H9 (cell line): ENCODE measurements at regions not wholly inside any gene's neighbourhood (a gene's known extent, or its start where the extent isn't known, plus 50 kb on each side); places are given as distances from the start of the nearest gene placed in this dataset.

ENCODE experiments used
- DNase-seq: peaks from one replicate; pipeline ENCODE4 v3.0.0-alpha.2; 2017
- H2AFZ ChIP-seq: one replicate; pipeline ENCODE4 v1.6.1; 2013; ENCODE audit warnings: mild to moderate bottlenecking, low read length, control low read depth, moderate library complexity
- H2AK5ac ChIP-seq: 2 replicates; pipeline ENCODE4 v1.6.1; 2013; ENCODE audit warnings: low read length, control low read depth, mixed read lengths; ENCODE audit not compliant: insufficient read length
- H2BK120ac ChIP-seq: one replicate; pipeline ENCODE4 v1.6.1; 2013; ENCODE audit warnings: low read depth, mild to moderate bottlenecking, low read length, control low read depth, inconsistent platforms; ENCODE audit not compliant: poor library complexity, severe bottlenecking
- H2BK12ac ChIP-seq: 2 replicates; pipeline ENCODE4 v1.6.1; 2013; ENCODE audit warnings: low read length, control low read depth, mixed read lengths, low read depth; ENCODE audit not compliant: insufficient read length
- H2BK15ac ChIP-seq: 2 replicates; pipeline ENCODE4 v1.6.1; 2013; ENCODE audit warnings: low read depth, low read length, control low read depth
- H2BK20ac ChIP-seq: one replicate; pipeline ENCODE4 v1.6.1; 2013; ENCODE audit warnings: low read depth, mild to moderate bottlenecking, low read length, control low read depth, inconsistent platforms; ENCODE audit not compliant: poor library complexity, severe bottlenecking
- H2BK5ac ChIP-seq: 2 replicates; pipeline ENCODE4 v1.6.1; 2013; ENCODE audit warnings: low read length, control low read depth, mixed read lengths; ENCODE audit not compliant: insufficient read length
- H3K14ac ChIP-seq: 2 replicates; pipeline ENCODE4 v1.6.1; 2013; ENCODE audit warnings: low read length, control low read depth; ENCODE audit not compliant: insufficient read depth
- H3K18ac ChIP-seq: 2 replicates; pipeline ENCODE4 v1.6.1; 2013; ENCODE audit warnings: low read depth, mild to moderate bottlenecking, mixed read lengths, low read length, control low read depth; ENCODE audit not compliant: insufficient read length
- H3K23ac ChIP-seq: 2 replicates; pipeline ENCODE4 v1.6.1; 2013; ENCODE audit warnings: low read length, control low read depth, mixed read lengths, low read depth; ENCODE audit not compliant: insufficient read length
- H3K23me2 ChIP-seq: 2 replicates; pipeline ENCODE4 v1.6.1; 2013; ENCODE audit warnings: low read depth, mild to moderate bottlenecking, mixed read lengths, low read length, control low read depth; ENCODE audit not compliant: insufficient read length, poor library complexity, severe bottlenecking
- H3K27ac ChIP-seq: 2 replicates; pipeline ENCODE4 v1.5.1; 2013; ENCODE audit warnings: low read length, control low read depth, mixed read lengths, low read depth; ENCODE audit not compliant: insufficient read length
- H3K27me3 ChIP-seq: 2 replicates; pipeline ENCODE4 v1.6.1; 2013; ENCODE audit warnings: low read length, control low read depth, inconsistent platforms; ENCODE audit not compliant: insufficient read depth
- H3K4ac ChIP-seq: 2 replicates; pipeline ENCODE4 v1.6.1; 2013; ENCODE audit warnings: low read depth, mild to moderate bottlenecking, control low read depth, inconsistent platforms, low read length, moderate library complexity
- H3K4me1 ChIP-seq: 2 replicates; pipeline ENCODE4 v1.6.1; 2013; ENCODE audit warnings: low read length, control low read depth, inconsistent platforms; ENCODE audit not compliant: insufficient read depth
- H3K4me2 ChIP-seq: 2 replicates; pipeline ENCODE4 v1.6.1; 2013; ENCODE audit warnings: low read length, control low read depth, mixed read lengths; ENCODE audit not compliant: insufficient read length, insufficient read depth
- H3K56ac ChIP-seq: 2 replicates; pipeline ENCODE4 v1.6.1; 2013; ENCODE audit warnings: low read depth, mild to moderate bottlenecking, mixed read lengths, low read length, control low read depth; ENCODE audit not compliant: insufficient read length
- H3K79me1 ChIP-seq: 2 replicates; pipeline ENCODE4 v1.6.1; 2013; ENCODE audit warnings: low read depth, mild to moderate bottlenecking, moderate library complexity, low read length, control low read depth, inconsistent platforms; ENCODE audit not compliant: insufficient read depth, poor library complexity, severe bottlenecking
- H3K79me2 ChIP-seq: 2 replicates; pipeline ENCODE4 v1.6.1; 2013; ENCODE audit warnings: low read length, control low read depth, inconsistent platforms; ENCODE audit not compliant: insufficient read depth
- H3K9ac ChIP-seq: 2 replicates; pipeline ENCODE4 v1.6.1; 2013; ENCODE audit warnings: low read length, control low read depth, mixed read lengths; ENCODE audit not compliant: insufficient read length; ENCODE audit errors: extremely low read depth
- H3K9me3 ChIP-seq: one replicate; pipeline ENCODE4 v1.6.1; 2013; ENCODE audit warnings: low read depth, low read length, inconsistent platforms; ENCODE audit not compliant: control insufficient read depth
- H3T11ph ChIP-seq: one replicate; pipeline ENCODE4 v1.6.1; 2013; ENCODE audit warnings: mild to moderate bottlenecking, low read length, control low read depth, inconsistent platforms
- H4K20me1 ChIP-seq: one replicate; pipeline ENCODE4 v1.6.1; 2013; ENCODE audit not compliant: control insufficient read depth, insufficient read length, insufficient read depth
- H4K5ac ChIP-seq: 2 replicates; pipeline ENCODE4 v1.6.1; 2013; ENCODE audit warnings: low read depth, mild to moderate bottlenecking, mixed read lengths, low read length, control low read depth; ENCODE audit not compliant: insufficient read length
- H4K8ac ChIP-seq: replicated peaks from 2 replicates; pipeline ENCODE4 v1.6.1; 2013; ENCODE audit warnings: low read length, control low read depth, mixed read lengths, low read depth; ENCODE audit not compliant: insufficient read length
- H4K91ac ChIP-seq: 2 replicates; pipeline ENCODE4 v1.6.1; 2013; ENCODE audit warnings: low read depth, mild to moderate bottlenecking, moderate library complexity, mixed read lengths, low read length, control low read depth; ENCODE audit not compliant: insufficient read length
- H3K27ac Mint-ChIP-seq, 3 experiments: 2 replicates in 2 of 3; 3 replicates in 1 of 3; pipeline ENCODE4 v1.8.0; 2020 to 2021; ENCODE audit warnings: mixed read lengths in 3 of 3, mild to moderate bottlenecking in 1 of 3, moderate library complexity in 1 of 3
- H3K27me3 Mint-ChIP-seq: 2 replicates; pipeline ENCODE4 v1.8.0; 2021; ENCODE audit warnings: low read depth, mild to moderate bottlenecking, moderate library complexity, mixed read lengths
- H3K36me3 Mint-ChIP-seq, 3 experiments: 2 replicates in 2 of 3; 3 replicates in 1 of 3; pipeline ENCODE4 v1.8.0; 2020 to 2021; ENCODE audit warnings: low read depth in 3 of 3, mixed read lengths in 3 of 3; ENCODE audit not compliant: insufficient read depth in 1 of 3
- H3K4me1 Mint-ChIP-seq, 2 experiments: 2 replicates each; pipeline ENCODE4 v1.8.0; 2020; ENCODE audit warnings: mixed read lengths in 2 of 2
- H3K4me3 Mint-ChIP-seq, 2 experiments: 2 replicates in 1 of 2; 3 replicates in 1 of 2; pipeline ENCODE4 v1.8.0; 2020 to 2021; ENCODE audit warnings: mild to moderate bottlenecking in 2 of 2, mixed read lengths in 2 of 2, moderate library complexity in 1 of 2
- H3K9me3 Mint-ChIP-seq, 2 experiments: 2 replicates in 1 of 2; 3 replicates in 1 of 2; pipeline ENCODE4 v1.8.0; 2020; ENCODE audit warnings: mild to moderate bottlenecking in 2 of 2, mixed read lengths in 2 of 2, moderate library complexity in 1 of 2
- CTCF ChIP-seq: fragments of 200-600 bp; sonication (generic); conservative IDR thresholded peaks from 3 replicates; pipeline ENCODE4 v1.8.0; 2021; ENCODE audit warnings: antibody characterized with exemption, mild to moderate bottlenecking
- WGBS: extraction: QIAGEN DNeasy Blood & Tissue Kit; methylation state at CpG from one replicate; pipeline ENCODE4 v1.1.7; 2013; ENCODE audit warnings: missing lambda C conversion rate, low lambda C conversion rate, mixed read lengths; ENCODE audit not compliant: insufficient read length; ENCODE audit errors: extremely low coverage; 5-methylcytosine and 5-hydroxymethylcytosine counted together

GRCh38 chr6:19424853-19425252 lies 412.3 kb upstream of the ID4 start:
- H3K27me3 Mint-ChIP-seq, result peaks cover 1% of the 10 kb centered on the region; the same call in 1 of the 2 replicates
- H2BK5ac ChIP-seq, result no peak overlapping the region
- H3K4me1 ChIP-seq, result no peaks in the 10 kb centered on the region
- no peak overlapping the region for H4K91ac ChIP-seq
- TF ChIP-seq CTCF, result no peak
- no peaks in the 10 kb centered on the region for H3K27me3 ChIP-seq
- no peak overlapping the region for H3K4me2 ChIP-seq
- no CpG with 5 or more reads among the region's 2 CpGs for WGBS
- no peak overlapping the region for H3K18ac ChIP-seq
- H3K14ac ChIP-seq, result no peak overlapping the region
- no peak overlapping the region for H3K4ac ChIP-seq
- no peak overlapping the region for H2BK120ac ChIP-seq
- H4K20me1 ChIP-seq, result no peaks in the 10 kb centered on the region
- no peak overlapping the region for H2BK15ac ChIP-seq
- no peak overlapping the region for H3T11ph ChIP-seq
- H4K8ac ChIP-seq, result no peak overlapping the region
- H4K5ac ChIP-seq, result no peak overlapping the region
- H3K4me3 Mint-ChIP-seq, result no peak overlapping the region
- no peak overlapping the region for H2AK5ac ChIP-seq
- no peak overlapping the region for H3K9ac ChIP-seq
- H3K79me2 ChIP-seq, result no peaks in the 10 kb centered on the region
- H2BK12ac ChIP-seq, result no peak overlapping the region
- no peaks in the 10 kb centered on the region for H3K9me3 Mint-ChIP-seq
- H3K9me3 ChIP-seq, result no peaks in the 10 kb centered on the region
- H3K4me1 Mint-ChIP-seq, result peaks cover 7% of the 10 kb centered on the region in 2 experiments
- H2AFZ ChIP-seq, result no peak overlapping the region
- H3K27ac Mint-ChIP-seq, result no peak overlapping the region
- H3K79me1 ChIP-seq, result no peaks in the 10 kb centered on the region
- H2BK20ac ChIP-seq, result no peak overlapping the region
- no peak overlapping the region for H3K23ac ChIP-seq
- no peaks in the 10 kb centered on the region for H3K23me2 ChIP-seq
- no peak overlapping the region for H3K27ac ChIP-seq
- no peaks in the 10 kb centered on the region; a peak in 1 of 7 replicates for H3K36me3 Mint-ChIP-seq
- H3K56ac ChIP-seq, result no peak overlapping the region
- no peak for DNase-seq
